Glutamatergic neuron (in vitro differentiated cells): ENCODE measurements at regions not wholly inside any gene's neighbourhood (a gene's known extent, or its start where the extent isn't known, plus 50 kb on each side); places are given as distances from the start of the nearest gene placed in this dataset.
"Not testable (repeated sequence)": the region's sequence is repeated elsewhere in the genome, so short reads cannot be mapped to it uniquely, and the experiment has no call there.

ENCODE experiments used
- DNase-seq: peaks from one replicate; pipeline ENCODE4 v3.0.0; 2022
- H3K27ac Mint-ChIP-seq: one replicate; pipeline ENCODE4 v1.8.0; 2020; ENCODE audit warnings: mild to moderate bottlenecking, mixed read lengths, inconsistent platforms; ENCODE audit not compliant: unreplicated experiment
- H3K27me3 Mint-ChIP-seq: one replicate; pipeline ENCODE4 v1.8.0; 2020; ENCODE audit warnings: mild to moderate bottlenecking, moderate library complexity, mixed read lengths, inconsistent platforms; ENCODE audit not compliant: unreplicated experiment
- H3K36me3 Mint-ChIP-seq: one replicate; pipeline ENCODE4 v1.8.0; 2020; ENCODE audit warnings: mild to moderate bottlenecking, mixed read lengths, inconsistent platforms; ENCODE audit not compliant: unreplicated experiment
- H3K4me1 Mint-ChIP-seq: one replicate; pipeline ENCODE4 v1.8.0; 2020; ENCODE audit warnings: mild to moderate bottlenecking, low read depth, mixed read lengths, inconsistent platforms; ENCODE audit not compliant: unreplicated experiment
- H3K4me3 Mint-ChIP-seq: one replicate; pipeline ENCODE4 v1.8.0; 2020; ENCODE audit warnings: mild to moderate bottlenecking, mixed read lengths, inconsistent platforms; ENCODE audit not compliant: unreplicated experiment
- H3K9me3 Mint-ChIP-seq: one replicate; pipeline ENCODE4 v1.8.0; 2020; ENCODE audit warnings: mild to moderate bottlenecking, moderate library complexity, mixed read lengths, inconsistent platforms; ENCODE audit not compliant: unreplicated experiment
- TF ChIP-seq, protein P1 (sequence below): fragments of 200-600 bp; sonication (generic); IDR thresholded peaks from one replicate; pipeline ENCODE4 v1.5.0; 2021; ENCODE audit not compliant: partially characterized antibody, unreplicated experiment

DNA sequence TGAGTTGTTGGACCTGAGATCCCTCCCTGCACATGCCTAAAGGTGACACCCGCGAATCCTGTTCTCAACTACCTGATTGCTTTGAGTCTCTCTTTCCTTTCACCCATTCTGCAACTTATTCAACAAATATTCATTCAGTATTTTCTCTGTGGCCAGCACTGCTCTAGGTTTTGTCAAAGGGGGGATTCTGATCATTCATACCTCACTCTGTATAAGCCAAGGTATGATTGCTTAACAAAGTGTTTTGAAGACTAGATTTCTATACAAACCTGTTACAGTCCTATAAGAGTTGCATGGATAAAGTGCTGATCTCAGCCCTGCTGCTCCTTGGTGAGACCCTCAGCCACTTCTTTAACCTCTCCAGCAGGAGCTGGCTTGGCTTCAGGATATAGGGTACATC, 409.7 kb downstream of the KCNRG start:
- no peak for DNase-seq
- no peak overlapping the region for H3K27ac Mint-ChIP-seq
- no peak overlapping the region for H3K4me3 Mint-ChIP-seq
- TF ChIP-seq, protein P1, sequence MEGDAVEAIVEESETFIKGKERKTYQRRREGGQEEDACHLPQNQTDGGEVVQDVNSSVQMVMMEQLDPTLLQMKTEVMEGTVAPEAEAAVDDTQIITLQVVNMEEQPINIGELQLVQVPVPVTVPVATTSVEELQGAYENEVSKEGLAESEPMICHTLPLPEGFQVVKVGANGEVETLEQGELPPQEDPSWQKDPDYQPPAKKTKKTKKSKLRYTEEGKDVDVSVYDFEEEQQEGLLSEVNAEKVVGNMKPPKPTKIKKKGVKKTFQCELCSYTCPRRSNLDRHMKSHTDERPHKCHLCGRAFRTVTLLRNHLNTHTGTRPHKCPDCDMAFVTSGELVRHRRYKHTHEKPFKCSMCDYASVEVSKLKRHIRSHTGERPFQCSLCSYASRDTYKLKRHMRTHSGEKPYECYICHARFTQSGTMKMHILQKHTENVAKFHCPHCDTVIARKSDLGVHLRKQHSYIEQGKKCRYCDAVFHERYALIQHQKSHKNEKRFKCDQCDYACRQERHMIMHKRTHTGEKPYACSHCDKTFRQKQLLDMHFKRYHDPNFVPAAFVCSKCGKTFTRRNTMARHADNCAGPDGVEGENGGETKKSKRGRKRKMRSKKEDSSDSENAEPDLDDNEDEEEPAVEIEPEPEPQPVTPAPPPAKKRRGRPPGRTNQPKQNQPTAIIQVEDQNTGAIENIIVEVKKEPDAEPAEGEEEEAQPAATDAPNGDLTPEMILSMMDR, result no peak
- peaks cover 4% of the 10 kb centered on the region for H3K36me3 Mint-ChIP-seq
- H3K4me1 Mint-ChIP-seq, result peaks cover 14% of the 10 kb centered on the region
- no peaks in the 10 kb centered on the region for H3K9me3 Mint-ChIP-seq
- H3K27me3 Mint-ChIP-seq, result no peaks in the 10 kb centered on the region

DNA sequence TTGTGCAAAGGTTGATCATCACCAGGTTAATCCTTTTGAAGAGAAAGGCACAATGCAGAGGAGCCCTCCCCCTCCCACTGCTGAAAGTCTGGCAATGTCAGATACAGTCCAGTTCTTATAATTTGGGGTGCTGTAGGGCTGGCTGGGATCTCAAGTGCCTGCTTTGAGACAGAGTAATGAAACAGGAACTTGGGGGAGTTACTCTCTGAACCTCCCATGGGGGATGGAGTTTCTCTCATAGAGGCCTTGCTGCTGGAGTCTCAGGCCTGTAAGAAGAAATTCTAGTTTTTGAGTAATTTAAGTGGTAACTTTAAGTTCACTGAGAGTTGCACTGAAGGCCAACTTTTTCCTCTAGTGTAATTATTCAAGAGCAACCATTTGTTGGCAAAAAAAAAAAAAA, 410.5 kb downstream of the KCNRG start:
- Mint-ChIP-seq H3K36me3 (peaks cover 4% of the 10 kb centered on the region), H3K27me3 (no peaks in the 10 kb centered on the region), H3K27ac (no peak overlapping the region), H3K4me3 (no peak overlapping the region), H3K9me3 (no peaks in the 10 kb centered on the region), H3K4me1 (peaks cover 12% of the 10 kb centered on the region)
- no peak for DNase-seq
- TF ChIP-seq, protein P1, result no peak

DNA sequence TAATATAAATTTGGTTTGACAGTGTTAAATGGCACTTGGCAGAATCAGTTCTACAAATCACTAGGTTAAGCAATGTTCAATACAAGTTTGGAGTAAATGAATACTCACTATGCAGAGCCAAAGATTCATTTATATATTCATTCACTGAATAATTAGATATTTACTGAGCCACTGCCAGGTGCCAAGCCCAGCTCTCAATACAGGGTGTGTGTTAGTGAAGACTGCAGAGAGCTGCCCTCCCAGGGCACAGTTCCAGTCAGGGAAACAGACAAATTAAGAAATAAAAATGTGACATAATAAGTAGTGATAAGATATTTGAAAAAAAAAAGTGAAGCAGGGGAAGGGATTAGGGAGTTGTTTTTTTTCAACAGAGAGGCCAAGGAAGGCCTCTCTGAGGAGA, 411.7 kb downstream of the KCNRG start:
- TF ChIP-seq, protein P1, result no peak
- Mint-ChIP-seq H3K27ac (no peak overlapping the region), H3K4me1 (peaks cover 5% of the 10 kb centered on the region), H3K4me3 (no peak overlapping the region), H3K27me3 (no peaks in the 10 kb centered on the region), H3K9me3 (no peaks in the 10 kb centered on the region), H3K36me3 (peaks cover 4% of the 10 kb centered on the region)
- no peak for DNase-seq

DNA sequence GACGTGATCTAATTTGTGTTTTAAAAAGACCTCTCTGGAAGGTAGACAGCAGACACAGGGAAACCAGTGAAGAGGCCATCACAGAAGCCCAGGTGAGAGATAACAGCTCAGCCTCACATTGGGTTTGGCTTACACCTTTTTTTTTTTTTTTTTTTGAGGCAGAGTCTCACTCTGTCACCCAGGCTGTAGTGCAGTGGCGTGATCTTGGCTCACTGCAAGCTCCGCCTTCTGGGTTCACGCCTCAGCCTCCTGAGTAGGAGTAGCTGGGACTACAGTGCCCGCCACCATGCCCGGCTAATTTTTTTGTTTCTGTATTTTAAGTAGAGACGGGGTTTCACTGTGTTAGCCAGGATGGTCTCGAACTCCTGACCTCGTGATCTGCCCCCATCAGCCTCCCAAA, 412.3 kb downstream of the KCNRG start:
- H3K4me3 Mint-ChIP-seq, H3K36me3 Mint-ChIP-seq, H3K9me3 Mint-ChIP-seq, H3K27ac Mint-ChIP-seq, H3K27me3 Mint-ChIP-seq, H3K4me1 Mint-ChIP-seq, DNase-seq: not testable (repeated sequence)

DNA sequence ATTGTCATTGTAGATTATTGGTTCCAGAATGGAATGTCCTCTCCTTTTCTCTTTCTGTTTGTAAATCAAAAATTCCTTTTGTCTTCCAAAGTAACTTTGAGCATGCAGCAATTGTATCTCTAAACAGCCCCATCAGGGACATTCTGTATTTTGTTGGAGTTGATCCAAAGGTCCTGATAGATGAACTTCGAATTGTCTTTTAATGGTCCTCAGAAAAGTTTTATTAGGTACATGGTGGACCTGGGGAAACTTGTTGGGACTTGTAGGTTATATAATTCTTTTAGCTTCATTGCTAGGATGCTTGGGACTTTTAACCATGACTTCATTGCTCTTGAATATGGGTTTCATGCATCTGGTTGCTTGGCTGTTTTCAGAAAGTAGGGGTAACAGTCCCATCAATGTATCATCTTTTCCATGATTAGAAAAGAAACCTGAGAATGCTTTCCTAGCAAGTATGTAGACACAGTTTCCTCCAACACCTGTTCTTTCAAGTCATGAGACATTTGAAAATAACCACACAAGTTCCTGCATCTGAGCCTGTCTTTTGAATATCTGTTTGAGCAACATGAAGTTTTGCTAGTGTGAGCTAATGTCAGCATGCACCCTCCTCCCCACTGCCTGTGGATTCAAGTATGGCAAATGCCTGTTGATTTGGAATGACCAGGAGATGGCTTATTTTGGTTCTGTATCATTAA, 413.1 kb downstream of the KCNRG start:
- Mint-ChIP-seq H3K27me3 (no peaks in the 10 kb centered on the region), H3K27ac (no peak overlapping the region)
- TF ChIP-seq, protein P1, result no peak

More for the DNA sequence above, 413.1 kb downstream of the KCNRG start:
- no peak for DNase-seq
- no peaks in the 10 kb centered on the region for H3K9me3 Mint-ChIP-seq
- H3K4me1 Mint-ChIP-seq, result no peaks in the 10 kb centered on the region
- peaks cover 4% of the 10 kb centered on the region for H3K36me3 Mint-ChIP-seq
- H3K4me3 Mint-ChIP-seq, result no peak overlapping the region
